SK-N-SH (cell line): ENCODE measurements at regions not wholly inside any gene's neighbourhood (a gene's known extent, or its start where the extent isn't known, plus 50 kb on each side); places are given as distances from the start of the nearest gene placed in this dataset.

Experiments
- CTCF ChIA-PET: fragments of 300-600, 350-600 bp; formaldehyde crosslinking; extraction: SDS; loops from one replicate; lab custom pipeline; 2021; lab: Yijun Ruan, JAX
- POLR2A ChIA-PET: fragments of 350-600 bp; sonication (Branson Sonifier 250); formaldehyde crosslinking; extraction: SDS; loops from one replicate; lab custom pipeline; 2020; ENCODE audit warnings: antibody characterized with exemption, inconsistent platforms; lab: Yijun Ruan, JAX
- DNase-seq: peaks from one replicate; pipeline ENCODE4 v3.0.0; 2012
- H2AFZ ChIP-seq: fragments of 200-600 bp; sonication (generic); 2 replicates; pipeline ENCODE4 v1.8.1; 2016; ENCODE audit warnings: antibody characterized with exemption, mild to moderate bottlenecking, low read depth
- H3F3A ChIP-seq: fragments of 200-600 bp; sonication (generic); replicated peaks from 2 replicates; pipeline ENCODE3; 2016; ENCODE audit warnings: antibody characterized with exemption, mild to moderate bottlenecking; ENCODE audit not compliant: insufficient read depth
- H3K27ac ChIP-seq, 2 experiments: fragments of 200-500 bp in 1 of 2; fragments of 200-600 bp in 1 of 2; sonication (Bioruptor generic) in 1 of 2; sonication (generic), shearing (Covaris generic) in 1 of 2; 2 replicates each; pipeline versions ENCODE4 v1.5.1 to v1.6.1; 2014 to 2016; ENCODE audit warnings: low read depth in 2 of 2, inconsistent platforms in 1 of 2, low read length in 1 of 2, mild to moderate bottlenecking in 1 of 2, mixed read lengths in 1 of 2
- H3K27me3 ChIP-seq: fragments of 200-600 bp; sonication (generic), shearing (Covaris generic); 2 replicates; pipeline ENCODE4 v1.6.1; 2016; ENCODE audit warnings: mixed run types; ENCODE audit not compliant: insufficient read depth
- H3K36me3 ChIP-seq, 2 experiments: fragments of 200-500 bp in 1 of 2; fragments of 200-600 bp in 1 of 2; sonication (Bioruptor generic) in 1 of 2; sonication (generic) in 1 of 2; replicated peaks in 1 of 2; 2 replicates each; pipeline versions ENCODE3 to v1.5.1; 2014 to 2016; ENCODE audit warnings: low read length in 1 of 2, mild to moderate bottlenecking in 1 of 2; ENCODE audit not compliant: insufficient read depth in 2 of 2, control insufficient read depth in 1 of 2
- H3K4me1 ChIP-seq, 2 experiments: fragments of 200-500 bp in 1 of 2; fragments of 200-600 bp in 1 of 2; sonication (Bioruptor generic) in 1 of 2; sonication (generic), shearing (Covaris generic) in 1 of 2; 2 replicates each; pipeline versions ENCODE4 v1.5.1 to v1.6.1; 2014 to 2016; ENCODE audit warnings: low read depth in 1 of 2, low read length in 1 of 2, mixed run types in 1 of 2; ENCODE audit not compliant: insufficient read depth in 2 of 2, control insufficient read depth in 1 of 2
- H3K4me2 ChIP-seq: fragments of 200-600 bp; sonication (generic), shearing (Covaris generic); 2 replicates; pipeline ENCODE4 v1.6.1; 2017; ENCODE audit warnings: mixed run types
- H3K4me3 ChIP-seq, 2 experiments: fragments of 200-500 bp in 1 of 2; fragments of 200-600 bp in 1 of 2; sonication (Bioruptor generic) in 1 of 2; sonication (generic), shearing (Covaris generic) in 1 of 2; 2 replicates each; pipeline versions ENCODE4 v1.5.1 to v1.8.1; 2014 to 2016; ENCODE audit warnings: low read depth in 2 of 2, inconsistent platforms in 1 of 2, low read length in 1 of 2, mild to moderate bottlenecking in 1 of 2, mixed read lengths in 1 of 2, moderate library complexity in 1 of 2
- H3K79me2 ChIP-seq: fragments of 200-600 bp; sonication (generic); 2 replicates; pipeline ENCODE4 v1.8.1; 2017; ENCODE audit warnings: mild to moderate bottlenecking; ENCODE audit not compliant: insufficient read depth
- H3K9ac ChIP-seq: fragments of 200-600 bp; sonication (generic); 2 replicates; pipeline ENCODE4 v1.6.1; 2017; ENCODE audit warnings: mixed run types
- H3K9me2 ChIP-seq: fragments of 200-600 bp; sonication (generic); 2 replicates; pipeline ENCODE4 v1.6.1; 2017; ENCODE audit warnings: mixed run types
- H3K9me3 ChIP-seq: fragments of 200-600 bp; sonication (generic); 2 replicates; pipeline ENCODE4 v1.6.1; 2017; ENCODE audit warnings: mixed run types, mild to moderate bottlenecking, moderate library complexity
- H4K20me1 ChIP-seq: fragments of 200-600 bp; sonication (generic); 2 replicates; pipeline ENCODE4 v1.6.1; 2017; ENCODE audit warnings: mild to moderate bottlenecking, mixed run types; ENCODE audit not compliant: insufficient read depth
- CHD2 ChIP-seq: fragments of 150-350 bp; IDR thresholded peaks from 2 replicates; pipeline ENCODE4 v1.6.1; 2018; ENCODE audit warnings: low read length; ENCODE audit not compliant: partially characterized antibody
- EP300 ChIP-seq, 2 experiments: IDR thresholded peaks; 2 replicates each; pipeline versions ENCODE4 v1.4.0 to v1.6.1; 2012; ENCODE audit warnings: borderline replicate concordance in 1 of 2, low read depth in 1 of 2, low read length in 1 of 2
- GATA2 ChIP-seq: sonication (generic); formaldehyde crosslinking; IDR thresholded peaks from 2 replicates; pipeline ENCODE4 v1.5.0; 2020; ENCODE audit warnings: mild to moderate bottlenecking, missing genetic modification reagents
- JUND ChIP-seq: IDR thresholded peaks from 2 replicates; pipeline ENCODE4 v1.4.0; 2012
- MXI1 ChIP-seq: IDR thresholded peaks from 2 replicates; pipeline ENCODE4 v1.6.1; 2012; ENCODE audit warnings: mild to moderate bottlenecking, low read depth, low read length, improper control_type of control experiment
- NFIC ChIP-seq: IDR thresholded peaks from 2 replicates; pipeline ENCODE4 v1.4.0; 2012; ENCODE audit warnings: borderline replicate concordance
- POLR2AphosphoS5 ChIP-seq: IDR thresholded peaks from 2 replicates; pipeline ENCODE4 v1.6.1; 2012; ENCODE audit warnings: low read depth, low read length
- RAD21 ChIP-seq: IDR thresholded peaks from 2 replicates; pipeline ENCODE4 v1.6.1; 2012; ENCODE audit warnings: mild to moderate bottlenecking, low read length
- REST ChIP-seq: IDR thresholded peaks from 2 replicates; pipeline ENCODE4 v1.6.1; 2012; ENCODE audit warnings: mild to moderate bottlenecking, low read depth, low read length, moderate library complexity
- SIN3A ChIP-seq: IDR thresholded peaks from 2 replicates; pipeline ENCODE4 v1.6.1; 2012; ENCODE audit warnings: low read depth, mild to moderate bottlenecking, low read length, moderate library complexity, borderline replicate concordance
- TAF1 ChIP-seq: IDR thresholded peaks from 2 replicates; pipeline ENCODE4 v1.6.1; 2012; ENCODE audit warnings: low read depth, mild to moderate bottlenecking, low read length, moderate library complexity, borderline replicate concordance
- TEAD4 ChIP-seq: IDR thresholded peaks from 2 replicates; pipeline ENCODE4 v1.4.0; 2012; ENCODE audit warnings: mild to moderate bottlenecking, borderline replicate concordance; ENCODE audit not compliant: insufficient read depth
- USF1 ChIP-seq: IDR thresholded peaks from 2 replicates; pipeline ENCODE4 v1.4.0; 2012; ENCODE audit warnings: low read depth, borderline replicate concordance
- USF2 ChIP-seq: fragments of 150-350 bp; IDR thresholded peaks from 2 replicates; pipeline ENCODE4 v1.6.1; 2017; ENCODE audit warnings: antibody characterized with exemption, low read length, low read depth, borderline replicate concordance
- YY1 ChIP-seq: IDR thresholded peaks from 2 replicates; pipeline ENCODE4 v1.4.0; 2012; ENCODE audit warnings: low read depth, mild to moderate bottlenecking
- WGBS: methylation state at CpG from one replicate; pipeline ENCODE4 v1.1.6; 2017; ENCODE audit warnings: low lambda C conversion rate; 5-methylcytosine and 5-hydroxymethylcytosine counted together
- TF ChIP-seq, protein P1 (sequence below): fragments of 200-600 bp; sonication (generic); IDR thresholded peaks from 2 replicates; pipeline ENCODE4 v1.6.1; 2017; ENCODE audit warnings: antibody characterized with exemption, mild to moderate bottlenecking, moderate library complexity
- TF ChIP-seq, protein P2 (sequence below): IDR thresholded peaks from 2 replicates; pipeline ENCODE4; 2012

GRCh38 chr10:4227586-4227985 is 442.6 kb upstream of the KLF6 start:
- H3K4me2 ChIP-seq = no peak overlapping the region
- TF ChIP-seq CHD2 (no peak), SIN3A (no peak), YY1 (no peak), GATA2 (CRISPR knock-in tag) (no peak)
- TF ChIP-seq, protein P1, sequence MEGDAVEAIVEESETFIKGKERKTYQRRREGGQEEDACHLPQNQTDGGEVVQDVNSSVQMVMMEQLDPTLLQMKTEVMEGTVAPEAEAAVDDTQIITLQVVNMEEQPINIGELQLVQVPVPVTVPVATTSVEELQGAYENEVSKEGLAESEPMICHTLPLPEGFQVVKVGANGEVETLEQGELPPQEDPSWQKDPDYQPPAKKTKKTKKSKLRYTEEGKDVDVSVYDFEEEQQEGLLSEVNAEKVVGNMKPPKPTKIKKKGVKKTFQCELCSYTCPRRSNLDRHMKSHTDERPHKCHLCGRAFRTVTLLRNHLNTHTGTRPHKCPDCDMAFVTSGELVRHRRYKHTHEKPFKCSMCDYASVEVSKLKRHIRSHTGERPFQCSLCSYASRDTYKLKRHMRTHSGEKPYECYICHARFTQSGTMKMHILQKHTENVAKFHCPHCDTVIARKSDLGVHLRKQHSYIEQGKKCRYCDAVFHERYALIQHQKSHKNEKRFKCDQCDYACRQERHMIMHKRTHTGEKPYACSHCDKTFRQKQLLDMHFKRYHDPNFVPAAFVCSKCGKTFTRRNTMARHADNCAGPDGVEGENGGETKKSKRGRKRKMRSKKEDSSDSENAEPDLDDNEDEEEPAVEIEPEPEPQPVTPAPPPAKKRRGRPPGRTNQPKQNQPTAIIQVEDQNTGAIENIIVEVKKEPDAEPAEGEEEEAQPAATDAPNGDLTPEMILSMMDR = no peak
- H3K36me3 ChIP-seq = peaks cover 0 to 9% of the 10 kb centered on the region in 2 experiments
- POLR2A ChIA-PET = no interaction called here
- H3F3A ChIP-seq = no peaks in the 10 kb centered on the region
- no peak overlapping the region for H3K4me3 ChIP-seq
- H3K9me3 ChIP-seq = no peaks in the 10 kb centered on the region
- H3K79me2 ChIP-seq = peaks cover 12% of the 10 kb centered on the region
- no peaks in the 10 kb centered on the region for H3K9me2 ChIP-seq
- H3K9ac ChIP-seq = no peak overlapping the region
- no peak overlapping the region for H2AFZ ChIP-seq
- CTCF ChIA-PET = no interaction called here
- no peaks in the 10 kb centered on the region for H4K20me1 ChIP-seq
- H3K4me1 ChIP-seq = peaks cover 0 to 3% of the 10 kb centered on the region in 2 experiments; a peak in 1 of 4 replicates
- no peaks in the 10 kb centered on the region for H3K27me3 ChIP-seq
- no peak for DNase-seq
- no peak overlapping the region for H3K27ac ChIP-seq

DNA sequence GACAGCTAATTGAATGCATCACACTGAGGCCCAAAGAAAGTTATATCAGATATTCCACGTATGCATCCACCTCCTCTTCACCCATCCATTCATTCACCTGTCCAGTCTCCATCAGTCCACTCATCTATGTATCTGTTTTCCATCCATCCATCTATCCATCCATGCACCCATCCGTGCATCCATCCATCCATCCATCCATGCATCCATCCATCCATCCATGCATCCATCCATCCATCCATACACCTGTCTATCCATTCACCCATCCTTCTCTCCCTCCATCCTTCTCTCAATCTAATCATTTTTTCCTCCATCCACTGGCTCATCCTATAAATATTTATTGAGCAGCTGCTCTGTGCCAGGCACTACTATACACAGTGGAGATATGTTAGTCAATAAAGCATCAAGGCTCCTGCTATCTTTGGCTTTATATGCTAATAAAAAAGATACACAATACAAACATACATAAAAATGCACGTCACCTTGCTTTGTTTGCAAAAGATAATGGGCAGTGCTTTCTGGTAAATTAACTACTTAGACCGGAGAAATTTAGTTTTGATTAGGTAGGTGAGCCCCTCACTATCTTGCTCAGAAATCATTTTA is 442.0 kb upstream of the KLF6 start:
- POLR2A ChIA-PET = no interaction called here
- DNase-seq = no peak
- WGBS = 91% methylated on average over 4 of the region's 4 CpGs
- no peak overlapping the region for H3K9ac ChIP-seq
- no peak overlapping the region for H3K4me2 ChIP-seq
- H3K27me3 ChIP-seq = no peaks in the 10 kb centered on the region
- peaks cover 0 to 11% of the 10 kb centered on the region in 2 experiments for H3K36me3 ChIP-seq
- H3K27ac ChIP-seq = no peak overlapping the region
- H3K4me1 ChIP-seq = peaks cover 0 to 3% of the 10 kb centered on the region in 2 experiments; a peak in 1 of 4 replicates
- H4K20me1 ChIP-seq = no peaks in the 10 kb centered on the region
- no peaks in the 10 kb centered on the region for H3K9me3 ChIP-seq
- peaks cover 7% of the 10 kb centered on the region for H3K79me2 ChIP-seq
- H3K9me2 ChIP-seq = no peaks in the 10 kb centered on the region
- no peak overlapping the region for H2AFZ ChIP-seq
- H3F3A ChIP-seq = no peaks in the 10 kb centered on the region
- CTCF ChIA-PET = no interaction called here
- no peak overlapping the region for H3K4me3 ChIP-seq
- no peak for TF ChIP-seq JUND
- TF ChIP-seq, protein P2, sequence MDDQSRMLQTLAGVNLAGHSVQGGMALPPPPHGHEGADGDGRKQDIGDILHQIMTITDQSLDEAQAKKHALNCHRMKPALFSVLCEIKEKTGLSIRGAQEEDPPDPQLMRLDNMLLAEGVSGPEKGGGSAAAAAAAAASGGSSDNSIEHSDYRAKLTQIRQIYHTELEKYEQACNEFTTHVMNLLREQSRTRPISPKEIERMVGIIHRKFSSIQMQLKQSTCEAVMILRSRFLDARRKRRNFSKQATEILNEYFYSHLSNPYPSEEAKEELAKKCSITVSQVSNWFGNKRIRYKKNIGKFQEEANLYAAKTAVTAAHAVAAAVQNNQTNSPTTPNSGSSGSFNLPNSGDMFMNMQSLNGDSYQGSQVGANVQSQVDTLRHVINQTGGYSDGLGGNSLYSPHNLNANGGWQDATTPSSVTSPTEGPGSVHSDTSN = no peak
- TF ChIP-seq RAD21 = no peak
- TF ChIP-seq CHD2 = no peak
- no peak for TF ChIP-seq USF2
- TF ChIP-seq POLR2AphosphoS5 = no peak
- no peak for TF ChIP-seq YY1
- no peak for TF ChIP-seq REST
- TF ChIP-seq EP300 (IDR thresholded peaks at IDR 0.05; ENCODE audit: borderline replicate concordance in 1 of 2, low read depth in 1 of 2, low read length in 1 of 2) = no peak
- TF ChIP-seq TEAD4 = no peak
- TF ChIP-seq NFIC = no peak
- no peak for TF ChIP-seq SIN3A
- TF ChIP-seq GATA2 (CRISPR knock-in tag) = no peak
- TF ChIP-seq USF1 = no peak
- TF ChIP-seq TAF1 = no peak
- no peak for TF ChIP-seq MXI1
